Adrenal gland (tissue), 9 donors: ENCODE measurements at regions not wholly inside any gene's neighbourhood (a gene's known extent, or its start where the extent isn't known, plus 50 kb on each side); places are given as distances from the start of the nearest gene placed in this dataset.

Experiments
- DNase-seq, 7 donors: peaks; one replicate each; pipeline ENCODE4 v3.0.0-alpha.2; 2019 to 2020
- H3K27ac ChIP-seq, 5 donors: fragments of 200-600 bp; sonication (generic) in 4 of 5; 1 replicate in 3 of 5; 2 replicates in 2 of 5; pipeline versions ENCODE4 v1.5.1 to v1.8.0; 2016 to 2020; ENCODE audit warnings: mild to moderate bottlenecking in 1 of 5
- H3K27me3 ChIP-seq: fragments of 200-600 bp; 2 replicates; pipeline ENCODE4 v1.8.0; 2021
- H3K36me3 ChIP-seq, 2 donors: fragments of 200-600 bp; replicated peaks in 1 of 2; 1 replicate in 1 of 2; 2 replicates in 1 of 2; pipeline versions ENCODE4 v1.5.1 to v1.8.0; 2018 to 2022
- H3K4me1 ChIP-seq, 2 donors: fragments of 200-600 bp; replicated peaks in 1 of 2; 1 replicate in 1 of 2; 2 replicates in 1 of 2; pipeline versions ENCODE4 v1.5.1 to v1.8.0; 2018 to 2021
- H3K4me3 ChIP-seq, 4 donors: fragments of 200-600 bp; sonication (generic) in 3 of 4; one replicate each; pipeline ENCODE4 v1.5.1; 2016 to 2018
- H3K9me3 ChIP-seq, 3 donors: fragments of 200-600 bp; sonication (generic) in 1 of 3; replicated peaks in 1 of 3; 1 replicate in 2 of 3; 2 replicates in 1 of 3; pipeline versions ENCODE4 v1.5.1 to v1.8.0; 2016 to 2021
- POLR2A ChIP-seq, 2 donors: fragments of 450-650 bp; IDR thresholded peaks; one replicate each; pipeline ENCODE4 v1.6.1; 2017; ENCODE audit warnings: antibody characterized with exemption in 2 of 2, mild to moderate bottlenecking in 2 of 2, moderate library complexity in 1 of 2
- WGBS, 4 donors: extraction: QIAGEN DNeasy Blood & Tissue Kit in 2 of 4; methylation state at CpG; one replicate each; pipeline versions ENCODE4 v1.1.5 to v1.1.7; 2013 to 2017; 5-methylcytosine and 5-hydroxymethylcytosine counted together
- intact Hi-C, 2 donors: fragments of 100-400 bp; cut with DNase I; formaldehyde crosslinking; loops; one replicate each; pipeline versions ENCODE4 v1.14.1 to v1.15.0; 2022 to 2023
- TF ChIP-seq, protein P1 (sequence below), 6 experiments: fragments of 450-650 bp in 4 of 6; fragments of 200-600 bp in 2 of 6; sonication (generic) in 1 of 6; IDR thresholded peaks; 1 replicate in 5 of 6; 2 replicates in 1 of 6; pipeline versions ENCODE4 v1.5.1 to v1.8.0; 2016 to 2021; ENCODE audit warnings: antibody characterized with exemption in 6 of 6, mild to moderate bottlenecking in 2 of 6, moderate library complexity in 1 of 6
- donor health status: healthy with polysubstance abuse.
- donor health status: Bipolar disorder and iron deficiency.
- donor health status: DM: yes; HTN: yes; CAD: no.
- donor health status: DM: no; HTN: no; CAD: no.
- donor health status: DM: no; HTN: no; CAD: no.

DNA sequence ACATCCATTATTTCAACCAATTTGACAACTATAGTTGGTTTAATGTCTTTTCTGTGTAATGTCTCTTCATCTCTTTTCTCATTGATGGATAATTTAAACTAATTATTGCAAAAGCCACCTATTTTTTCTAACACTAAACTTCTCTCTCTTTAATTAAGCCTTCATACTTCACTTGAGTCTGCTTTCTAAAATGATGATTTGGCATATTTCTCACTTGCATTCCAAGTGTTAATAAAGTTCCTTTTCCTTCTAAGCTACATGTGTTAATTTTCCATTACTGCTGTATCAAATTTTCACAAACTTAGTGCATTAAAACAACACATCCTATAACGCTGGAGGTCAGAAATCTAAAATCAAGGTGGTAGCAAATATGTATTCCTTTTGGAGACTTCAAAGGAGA lies 1743.8 kb upstream of the PCDH7 start:
- intact Hi-C loops, result no loop called here
- Histone ChIP-seq H3K27ac (no peak overlapping the region), H3K9me3 (no peaks in the 10 kb centered on the region), H3K27me3 (no peaks in the 10 kb centered on the region), H3K4me3 (no peak overlapping the region), H3K4me1 (no peaks in the 10 kb centered on the region), H3K36me3 (no peaks in the 10 kb centered on the region)
- no peak for TF ChIP-seq POLR2A (IDR thresholded peaks at IDR 0.05)
- TF ChIP-seq, protein P1, sequence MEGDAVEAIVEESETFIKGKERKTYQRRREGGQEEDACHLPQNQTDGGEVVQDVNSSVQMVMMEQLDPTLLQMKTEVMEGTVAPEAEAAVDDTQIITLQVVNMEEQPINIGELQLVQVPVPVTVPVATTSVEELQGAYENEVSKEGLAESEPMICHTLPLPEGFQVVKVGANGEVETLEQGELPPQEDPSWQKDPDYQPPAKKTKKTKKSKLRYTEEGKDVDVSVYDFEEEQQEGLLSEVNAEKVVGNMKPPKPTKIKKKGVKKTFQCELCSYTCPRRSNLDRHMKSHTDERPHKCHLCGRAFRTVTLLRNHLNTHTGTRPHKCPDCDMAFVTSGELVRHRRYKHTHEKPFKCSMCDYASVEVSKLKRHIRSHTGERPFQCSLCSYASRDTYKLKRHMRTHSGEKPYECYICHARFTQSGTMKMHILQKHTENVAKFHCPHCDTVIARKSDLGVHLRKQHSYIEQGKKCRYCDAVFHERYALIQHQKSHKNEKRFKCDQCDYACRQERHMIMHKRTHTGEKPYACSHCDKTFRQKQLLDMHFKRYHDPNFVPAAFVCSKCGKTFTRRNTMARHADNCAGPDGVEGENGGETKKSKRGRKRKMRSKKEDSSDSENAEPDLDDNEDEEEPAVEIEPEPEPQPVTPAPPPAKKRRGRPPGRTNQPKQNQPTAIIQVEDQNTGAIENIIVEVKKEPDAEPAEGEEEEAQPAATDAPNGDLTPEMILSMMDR (IDR thresholded peaks at IDR 0.05), result no peak
- 61 to 67% (median 64%) methylated on average over 1 of the region's 1 CpG for WGBS, 4 donors
- DNase-seq, result no peak

- no peaks in the 10 kb centered on the region for H3K27me3 ChIP-seq
- TF ChIP-seq POLR2A (IDR thresholded peaks at IDR 0.05), result no peak
- TF ChIP-seq, protein P1 (IDR thresholded peaks at IDR 0.05), result no peak
- no peak overlapping the region for H3K27ac ChIP-seq
- intact Hi-C loops, result no loop called here
- no peaks in the 10 kb centered on the region for H3K36me3 ChIP-seq
- DNase-seq, result no peak
- no peak overlapping the region for H3K4me3 ChIP-seq
- H3K9me3 ChIP-seq, result no peaks in the 10 kb centered on the region
- H3K4me1 ChIP-seq, result no peaks in the 10 kb centered on the region
Observed at GRCh38 chr4:29002151-29002550, 1718.0 kb upstream of the PCDH7 start.

DNA sequence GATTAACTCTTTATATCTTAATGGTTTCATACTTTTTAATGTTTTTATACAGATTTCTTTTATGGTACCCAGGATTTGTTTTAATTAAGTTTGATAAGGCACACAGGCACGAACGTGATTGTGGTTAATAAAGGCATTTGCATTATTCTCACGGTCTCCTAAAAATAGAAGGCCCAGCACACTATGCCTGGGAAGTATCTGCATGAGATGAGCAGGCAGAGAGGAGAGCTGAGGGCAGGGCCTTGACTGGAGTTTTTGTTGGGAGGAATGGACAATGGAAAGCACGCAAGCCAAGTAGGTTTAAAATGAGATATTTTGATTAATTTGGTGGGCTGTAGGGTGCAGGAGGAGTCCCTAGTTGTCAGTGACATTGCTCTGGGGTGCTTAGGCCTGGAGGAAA lies 1714.3 kb upstream of the PCDH7 start:
- Histone ChIP-seq H3K4me1 (no peaks in the 10 kb centered on the region), H3K27ac (no peak overlapping the region), H3K36me3 (no peaks in the 10 kb centered on the region), H3K27me3 (no peaks in the 10 kb centered on the region), H3K9me3 (no peaks in the 10 kb centered on the region), H3K4me3 (no peak overlapping the region)
- intact Hi-C loops, result no loop called here
- TF ChIP-seq, protein P1 (IDR thresholded peaks at IDR 0.05), result no peak
- TF ChIP-seq POLR2A (IDR thresholded peaks at IDR 0.05), result no peak
- DNase-seq, result no peak
- WGBS, 4 donors, result 65 to 83% (median 69%) methylated on average over 4 of the region's 4 CpGs

DNA sequence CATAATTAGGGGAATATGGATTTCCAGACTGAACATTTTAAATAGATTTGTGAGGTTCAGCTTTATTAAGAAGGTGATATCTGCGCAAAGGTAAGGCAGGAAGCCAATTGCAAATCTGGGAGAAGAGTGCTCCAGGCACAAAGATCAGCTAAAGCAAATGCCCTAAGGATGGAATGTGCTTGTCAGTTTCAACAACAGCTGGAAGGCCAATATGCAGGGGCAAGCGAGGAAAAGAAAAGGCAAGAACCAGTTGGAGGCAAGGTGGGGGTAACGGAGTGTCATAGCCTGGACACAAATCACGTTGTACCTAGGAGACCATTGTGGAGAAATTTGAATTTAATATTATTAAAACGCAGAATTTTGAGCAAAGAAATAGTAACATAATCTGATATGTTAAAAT lies 1710.3 kb upstream of the PCDH7 start:
- 53 to 66% (median 60%) methylated on average over 5 of the region's 5 CpGs for WGBS, 4 donors
- no peak for DNase-seq
- Histone ChIP-seq H3K4me1 (no peaks in the 10 kb centered on the region), H3K9me3 (no peaks in the 10 kb centered on the region), H3K27ac (no peak overlapping the region), H3K27me3 (no peaks in the 10 kb centered on the region), H3K36me3 (no peaks in the 10 kb centered on the region), H3K4me3 (no peak overlapping the region)
- intact Hi-C loops, result no loop called here
- TF ChIP-seq, protein P1 (IDR thresholded peaks at IDR 0.05), result no peak
- no peak for TF ChIP-seq POLR2A (IDR thresholded peaks at IDR 0.05)
